ENCODE measurements at regions not wholly inside any gene's neighbourhood (a gene's known extent, or its start where the extent isn't known, plus 50 kb on each side); places are given as distances from the start of the nearest gene placed in this dataset.

GRCh38 chr16:13742928-13743327 is 177.0 kb upstream of the ERCC4 start:
- Histone ChIP-seq H3K4me3 (replicated peaks in 1 of 3; ENCODE audit: low read depth in 2 of 3, low read length in 3 of 3) (no peak overlapping the region), H3K4me2 (replicated peaks; ENCODE audit: extremely low read depth, low read length, poor library complexity, severe bottlenecking) (no peak overlapping the region), H3K27me3 (ENCODE audit: control insufficient read depth in 2 of 2, insufficient read depth in 2 of 2, low read length in 2 of 2) (no peaks in the 10 kb centered on the region), H3K9me3 (replicated peaks in 1 of 2; ENCODE audit: control insufficient read depth in 1 of 2, insufficient read depth in 1 of 2, low read length in 2 of 2) (peaks cover 10 to 15% of the 10 kb centered on the region in 2 donors), H2AFZ (ENCODE audit: insufficient read depth, low read depth, low read length, poor library complexity, severe bottlenecking) (no peak overlapping the region), H3K79me2 (ENCODE audit: insufficient read depth, low read length) (no peaks in the 10 kb centered on the region), H3K9ac (ENCODE audit: insufficient read depth, low read length, poor library complexity, severe bottlenecking) (no peak overlapping the region), H3K36me3 (replicated peaks in 1 of 2; ENCODE audit: control insufficient read depth in 1 of 2, insufficient read depth in 2 of 2, low read length in 2 of 2) (no peaks in the 10 kb centered on the region), H3K4me1 (ENCODE audit: control insufficient read depth in 1 of 2, insufficient read depth in 2 of 2, low read length in 2 of 2) (no peaks in the 10 kb centered on the region), H3K27ac (ENCODE audit: low read depth in 1 of 2, low read length in 2 of 2) (no peak overlapping the region), H4K20me1 (ENCODE audit: insufficient read depth, low read length) (no peaks in the 10 kb centered on the region)
- Mint-ChIP-seq H3K27ac (no peak overlapping the region), H3K4me3 (no peak overlapping the region), H3K27me3 (ENCODE audit: low read depth in 3 of 3) (no peaks in the 10 kb centered on the region), H3K4me1 (no peaks in the 10 kb centered on the region), H3K9me3 (peaks cover 9 to 25% (median 14%) of the 10 kb centered on the region in 7 donors), H3K36me3 (no peaks in the 10 kb centered on the region)
- no peak for DNase-seq
- TF ChIP-seq CTCF (IDR thresholded peaks at IDR 0.05), result no peak
- intact Hi-C loops (cut with micrococcal nuclease), result no loop called here

- H3K4me3 Mint-ChIP-seq, result no peak overlapping the region
- H3K9ac ChIP-seq (ENCODE audit: insufficient read depth, low read length, poor library complexity, severe bottlenecking), result no peak overlapping the region
- no peak overlapping the region for H3K27ac ChIP-seq (ENCODE audit: low read depth in 1 of 2, low read length in 2 of 2)
- no peak for TF ChIP-seq CTCF (IDR thresholded peaks at IDR 0.05)
- peaks cover 10 to 16% of the 10 kb centered on the region in 2 donors for H3K9me3 ChIP-seq (replicated peaks in 1 of 2; ENCODE audit: control insufficient read depth in 1 of 2, insufficient read depth in 1 of 2, low read length in 2 of 2)
- no peaks in the 10 kb centered on the region for H3K27me3 ChIP-seq (ENCODE audit: control insufficient read depth in 2 of 2, insufficient read depth in 2 of 2, low read length in 2 of 2)
- H3K9me3 Mint-ChIP-seq, result peaks cover 9 to 25% (median 16%) of the 10 kb centered on the region in 7 donors
- no peak overlapping the region for H3K27ac Mint-ChIP-seq
- intact Hi-C loops (cut with micrococcal nuclease), result no loop called here
- no peaks in the 10 kb centered on the region for H3K4me1 Mint-ChIP-seq
- no peak overlapping the region for H3K4me3 ChIP-seq (replicated peaks in 1 of 3; ENCODE audit: low read depth in 2 of 3, low read length in 3 of 3)
- no peaks in the 10 kb centered on the region for H3K4me1 ChIP-seq (ENCODE audit: control insufficient read depth in 1 of 2, insufficient read depth in 2 of 2, low read length in 2 of 2)
- 58% methylated on average over 1 of the region's 1 CpG for WGBS (ENCODE audit: insufficient coverage)
- no peaks in the 10 kb centered on the region for H3K36me3 Mint-ChIP-seq
- no peaks in the 10 kb centered on the region for H3K36me3 ChIP-seq (replicated peaks in 1 of 2; ENCODE audit: control insufficient read depth in 1 of 2, insufficient read depth in 2 of 2, low read length in 2 of 2)
- H2AFZ ChIP-seq (ENCODE audit: insufficient read depth, low read depth, low read length, poor library complexity, severe bottlenecking), result no peak overlapping the region
- H3K79me2 ChIP-seq (ENCODE audit: insufficient read depth, low read length), result no peaks in the 10 kb centered on the region
- no peak overlapping the region for H3K4me2 ChIP-seq (replicated peaks; ENCODE audit: extremely low read depth, low read length, poor library complexity, severe bottlenecking)
- no peaks in the 10 kb centered on the region for H4K20me1 ChIP-seq (ENCODE audit: insufficient read depth, low read length)
- no peaks in the 10 kb centered on the region for H3K27me3 Mint-ChIP-seq (ENCODE audit: low read depth in 3 of 3)
- DNase-seq, result no peak
Measured at GRCh38 chr16:13743571-13743970, 176.4 kb upstream of the ERCC4 start.

Measured in CD14-positive monocyte (primary cell).